ENCODE measurements at regions not wholly inside any gene's neighbourhood (a gene's known extent, or its start where the extent isn't known, plus 50 kb on each side); places are given as distances from the start of the nearest gene placed in this dataset.

- Histone ChIP-seq H3K27me3 (ENCODE audit: control insufficient read depth in 3 of 3, insufficient read depth in 3 of 3, low read length in 2 of 3) (no peaks in the 10 kb centered on the region), H3K27ac (ENCODE audit: low read depth in 1 of 2, low read length in 1 of 2) (no peak overlapping the region), H3K9me3 (ENCODE audit: control insufficient read depth in 4 of 4, insufficient read depth in 3 of 4, low read length in 3 of 4) (peaks cover 0 to 9% (median 1%) of the 10 kb centered on the region in 4 donors), H3K4me3 (no peak overlapping the region), H3K36me3 (ENCODE audit: control insufficient read depth in 4 of 4, insufficient read depth in 4 of 4, low read length in 4 of 4) (no peaks in the 10 kb centered on the region), H3K9ac (ENCODE audit: insufficient read depth in 1 of 2, low read length in 2 of 2) (no peak overlapping the region), H3K4me1 (ENCODE audit: control insufficient read depth in 5 of 5, insufficient read depth in 5 of 5, low read length in 5 of 5) (no peaks in the 10 kb centered on the region)
- ATAC-seq (ENCODE audit: insufficient read depth, low FRiP score) (no peak), DNase-seq (no peak)
- 91% methylated on average over 8 of the region's 8 CpGs for WGBS, 2 donors
- TF ChIP-seq CTCF (IDR thresholded peaks at IDR 0.05; ENCODE audit: control extremely low read depth, extremely low read depth) = no peak
Observed at GRCh38 chr5:158268286-158268685, 409.3 kb upstream of the CLINT1 start.

- 94 to 96% methylated on average over 2 of the region's 2 CpGs for WGBS, 2 donors
Observed at GRCh38 chr5:158267228-158267627, 408.3 kb upstream of the CLINT1 start.

GRCh38 chr5:158265931-158266700, 407.2 kb upstream of the CLINT1 start:
- TF ChIP-seq CTCF (IDR thresholded peaks at IDR 0.05; ENCODE audit: control extremely low read depth, extremely low read depth) = no peak
- H3K36me3 ChIP-seq (ENCODE audit: control insufficient read depth in 4 of 4, insufficient read depth in 4 of 4, low read length in 4 of 4) = no peaks in the 10 kb centered on the region
- H3K4me1 ChIP-seq (ENCODE audit: control insufficient read depth in 5 of 5, insufficient read depth in 5 of 5, low read length in 5 of 5) = no peaks in the 10 kb centered on the region
- no peak overlapping the region for H3K27ac ChIP-seq (ENCODE audit: low read depth in 1 of 2, low read length in 1 of 2)
- H3K9ac ChIP-seq (ENCODE audit: insufficient read depth in 1 of 2, low read length in 2 of 2) = no peak overlapping the region
- H3K27me3 ChIP-seq (ENCODE audit: control insufficient read depth in 3 of 3, insufficient read depth in 3 of 3, low read length in 2 of 3) = no peaks in the 10 kb centered on the region
- no peak for ATAC-seq (ENCODE audit: insufficient read depth, low FRiP score)
- H3K9me3 ChIP-seq (ENCODE audit: control insufficient read depth in 4 of 4, insufficient read depth in 3 of 4, low read length in 3 of 4) = peaks cover 0 to 9% (median 1%) of the 10 kb centered on the region in 4 donors
- WGBS, 2 donors = 78 to 83% methylated on average over 4 of the region's 4 CpGs
- peak in 1 of 3 donors; percentile 21 for DNase-seq
- no peak overlapping the region for H3K4me3 ChIP-seq

More at GRCh38 chr5:158267228-158267627, 408.3 kb upstream of the CLINT1 start:
- ATAC-seq (ENCODE audit: insufficient read depth, low FRiP score) (no peak), DNase-seq (no peak)
- H3K4me3 ChIP-seq = no peak overlapping the region
- H3K27ac ChIP-seq (ENCODE audit: low read depth in 1 of 2, low read length in 1 of 2) = no peak overlapping the region
- no peaks in the 10 kb centered on the region for H3K4me1 ChIP-seq (ENCODE audit: control insufficient read depth in 5 of 5, insufficient read depth in 5 of 5, low read length in 5 of 5)
- no peaks in the 10 kb centered on the region for H3K27me3 ChIP-seq (ENCODE audit: control insufficient read depth in 3 of 3, insufficient read depth in 3 of 3, low read length in 2 of 3)
- no peak overlapping the region for H3K9ac ChIP-seq (ENCODE audit: insufficient read depth in 1 of 2, low read length in 2 of 2)
- TF ChIP-seq CTCF (IDR thresholded peaks at IDR 0.05; ENCODE audit: control extremely low read depth, extremely low read depth) = no peak
- no peaks in the 10 kb centered on the region for H3K36me3 ChIP-seq (ENCODE audit: control insufficient read depth in 4 of 4, insufficient read depth in 4 of 4, low read length in 4 of 4)
- H3K9me3 ChIP-seq (ENCODE audit: control insufficient read depth in 4 of 4, insufficient read depth in 3 of 4, low read length in 3 of 4) = peaks cover 0 to 9% (median 1%) of the 10 kb centered on the region in 4 donors

Data from lung (tissue), 11 donors.